ENCODE measurements at regions not wholly inside any gene's neighbourhood (a gene's known extent, or its start where the extent isn't known, plus 50 kb on each side); places are given as distances from the start of the nearest gene placed in this dataset.

GRCh38 chr21:43304206-43304605, 122.7 kb downstream of the SIK1 start (continued):
- TF ChIP-seq CTCF (conservative IDR thresholded peaks at IDR 0.05; ENCODE audit: low read depth in 2 of 2) (no peak), NANOG (IDR thresholded peaks at IDR 0.05; ENCODE audit: borderline replicate concordance) (no peak), EZH2phosphoT487 (IDR thresholded peaks at IDR 0.05; ENCODE audit: unreplicated experiment) (no peak)

- no peaks in the 10 kb centered on the region for H3K36me3 Mint-ChIP-seq (ENCODE audit: low read depth)
- H3K27me3 Mint-ChIP-seq (ENCODE audit: insufficient read depth, low read depth, poor library complexity), result peaks cover 15% of the 10 kb centered on the region
- Histone ChIP-seq H2AFZ (no peak overlapping the region), H3K79me2 (replicated peaks; ENCODE audit: insufficient read depth) (no peaks in the 10 kb centered on the region), H4K20me1 (replicated peaks; ENCODE audit: insufficient read depth) (no peaks in the 10 kb centered on the region), H3K27ac (ENCODE audit: low read depth) (no peak overlapping the region), H3K4me2 (no peak overlapping the region), H3K9me2 (ENCODE audit: insufficient read depth) (no peaks in the 10 kb centered on the region), H3K27me3 (ENCODE audit: insufficient read depth) (no peaks in the 10 kb centered on the region), H3K36me3 (ENCODE audit: insufficient read depth) (no peaks in the 10 kb centered on the region), H3F3A (replicated peaks; ENCODE audit: low read depth) (no peaks in the 10 kb centered on the region), H3K4me3 (no peak overlapping the region), H3K4me1 (ENCODE audit: insufficient read depth) (no peaks in the 10 kb centered on the region)
- peaks cover 3% of the 10 kb centered on the region; the same call in 1 of the 3 replicates for H3K4me1 Mint-ChIP-seq
- H3K27ac Mint-ChIP-seq, result no peak overlapping the region
- H3K9me3 Mint-ChIP-seq, result no peaks in the 10 kb centered on the region
- DNase-seq (ENCODE audit: low spot score) (no peak), ATAC-seq (no peak)
- no peak for TF ChIP-seq ETS1 (IDR thresholded peaks at IDR 0.05)
- TF ChIP-seq EZH2phosphoT487 (IDR thresholded peaks at IDR 0.05; ENCODE audit: unreplicated experiment), result no peak
- no peak for TF ChIP-seq REST (IDR thresholded peaks at IDR 0.05; ENCODE audit: unreplicated experiment)
- H3K4me3 Mint-ChIP-seq, result no peak overlapping the region
Observed at GRCh38 chr21:43303275-43304178, 123.4 kb downstream of the SIK1 start.

Measured in GM23338 (cell line).